Left hindlimb (tissue), 1 donor: ENCODE measurements at regions not wholly inside any gene's neighbourhood (a gene's known extent, or its start where the extent isn't known, plus 50 kb on each side); places are given as distances from the start of the nearest gene placed in this dataset.
"Not testable (repeated sequence)": the region's sequence is repeated elsewhere in the genome, so short reads cannot be mapped to it uniquely, and the experiment has no call there.

Source experiments
- DNase-seq: peaks from one replicate; pipeline ENCODE4 v3.0.0-alpha.2; 2018

GRCh38 chr18:30004965-30005364, 1037.6 kb downstream of the DSC3 start:
- no peak for DNase-seq

GRCh38 chr18:29982218-29982617, 1060.3 kb downstream of the DSC3 start:
- no peak for DNase-seq

GRCh38 chr18:29979881-29980280, 1062.7 kb downstream of the DSC3 start:
- DNase-seq: no peak

- DNase-seq: no peak
Observed at GRCh38 chr18:29969876-29970275, 1072.7 kb downstream of the DSC3 start.

GRCh38 chr18:29962579-29962978, 1080.0 kb downstream of the DSC3 start:
- no peak for DNase-seq

GRCh38 chr18:29960539-29960938, 1082.0 kb downstream of the DSC3 start:
- no peak for DNase-seq

GRCh38 chr18:29930231-29930630, 1112.3 kb downstream of the DSC3 start:
- DNase-seq: no peak

- DNase-seq: no peak
Observed at GRCh38 chr18:29928081-29928480, 1114.5 kb downstream of the DSC3 start.

GRCh38 chr18:29925566-29925965, 1117.0 kb downstream of the DSC3 start:
- no peak for DNase-seq

GRCh38 chr18:29912351-29912750, 1130.2 kb downstream of the DSC3 start:
- DNase-seq: no peak

- DNase-seq: no peak
Observed at GRCh38 chr18:29892960-29893558, 1149.5 kb downstream of the DSC3 start.

GRCh38 chr18:29883114-29883513, 1159.4 kb downstream of the DSC3 start:
- no peak for DNase-seq

GRCh38 chr18:29882620-29883019, 1159.9 kb downstream of the DSC3 start:
- no peak for DNase-seq

GRCh38 chr18:29879763-29880162, 1162.8 kb downstream of the DSC3 start:
- no peak for DNase-seq

- DNase-seq: no peak
Observed at GRCh38 chr18:29874519-29875098, 1167.9 kb downstream of the DSC3 start.

- no peak for DNase-seq
Observed at GRCh38 chr18:29873211-29873610, 1169.3 kb downstream of the DSC3 start.

- no peak for DNase-seq
Observed at GRCh38 chr18:29871246-29871645, 1171.3 kb downstream of the DSC3 start.

GRCh38 chr18:29862824-29863223, 1179.7 kb downstream of the DSC3 start:
- no peak for DNase-seq

GRCh38 chr18:29855637-29856036, 1186.9 kb downstream of the DSC3 start:
- no peak for DNase-seq

GRCh38 chr18:29853126-29853525, 1189.4 kb downstream of the DSC3 start:
- no peak for DNase-seq

- no peak for DNase-seq
Observed at GRCh38 chr18:29849144-29849543, 1193.4 kb downstream of the DSC3 start.

GRCh38 chr18:29841631-29842030, 1200.9 kb downstream of the DSC3 start:
- no peak for DNase-seq

- no peak for DNase-seq
Observed at GRCh38 chr18:29840089-29840488, 1202.5 kb downstream of the DSC3 start.

- DNase-seq: not testable (repeated sequence)
Observed at GRCh38 chr18:29838961-29839360, 1203.6 kb downstream of the DSC3 start.

GRCh38 chr18:29838556-29838955, 1204.0 kb downstream of the DSC3 start:
- no peak for DNase-seq
